Heart left ventricle (tissue), 16 donors: ENCODE measurements at regions not wholly inside any gene's neighbourhood (a gene's known extent, or its start where the extent isn't known, plus 50 kb on each side); places are given as distances from the start of the nearest gene placed in this dataset.

Source experiments
- ATAC-seq, 4 donors: fragments of 200-7000 bp; cut with Tn5 transposase; one replicate each; pipeline ENCODE4 v1.9.1; 2020 to 2022; ENCODE audit warnings: moderate library complexity in 4 of 4, mild to moderate bottlenecking in 3 of 4, moderate number of reproducible peaks in 1 of 4
- DNase-seq, 5 donors: peaks; one replicate each; pipeline ENCODE4 v3.0.0-alpha.2; 2020
- H3K27ac ChIP-seq, 12 donors: fragments of 200-600 bp; sonication (generic) in 4 of 12; one replicate each; pipeline versions ENCODE4 v1.5.0 to v1.8.0; 2016 to 2022; ENCODE audit warnings: mild to moderate bottlenecking in 2 of 12
- H3K27me3 ChIP-seq, 9 donors: fragments of 200-600 bp; sonication (generic) in 2 of 9; one replicate each; pipeline versions ENCODE4 v1.5.1 to v1.8.0; 2016 to 2022; ENCODE audit warnings: mild to moderate bottlenecking in 3 of 9
- H3K36me3 ChIP-seq, 9 donors: fragments of 200-600 bp; sonication (generic) in 2 of 9; one replicate each; pipeline versions ENCODE4 v1.5.0 to v1.8.0; 2018 to 2022; ENCODE audit warnings: mild to moderate bottlenecking in 2 of 9
- H3K4me1 ChIP-seq, 12 donors: fragments of 200-600 bp; sonication (generic) in 4 of 12; one replicate each; pipeline versions ENCODE4 v1.5.0 to v1.8.0; 2016 to 2022; ENCODE audit warnings: mild to moderate bottlenecking in 3 of 12
- H3K4me3 ChIP-seq, 12 donors: fragments of 200-600 bp; sonication (generic) in 4 of 12; one replicate each; pipeline versions ENCODE4 v1.5.0 to v1.8.0; 2017 to 2022; ENCODE audit warnings: mild to moderate bottlenecking in 9 of 12, moderate library complexity in 4 of 12
- H3K9me3 ChIP-seq, 12 donors: fragments of 200-600 bp; sonication (generic) in 4 of 12; one replicate each; pipeline versions ENCODE4 v1.5.0 to v1.8.0; 2016 to 2022; ENCODE audit warnings: mild to moderate bottlenecking in 1 of 12
- CTCF ChIP-seq, 12 donors: fragments of 200-600 bp; sonication (generic) in 4 of 12; IDR thresholded peaks; one replicate each; pipeline versions ENCODE4 v1.5.0 to v1.8.0; 2018 to 2022; ENCODE audit warnings: antibody characterized with exemption in 12 of 12, mild to moderate bottlenecking in 5 of 12
- POLR2A ChIP-seq, 2 donors: fragments of 450-650 bp; IDR thresholded peaks; one replicate each; pipeline ENCODE4 v1.6.1; 2017; ENCODE audit warnings: antibody characterized with exemption in 2 of 2, mild to moderate bottlenecking in 2 of 2, moderate library complexity in 2 of 2
- WGBS, 4 donors: extraction: QIAGEN DNeasy Blood & Tissue Kit in 2 of 4; methylation state at CpG; one replicate each; pipeline versions ENCODE4 v1.1.5 to v1.1.7; 2013 to 2018; 5-methylcytosine and 5-hydroxymethylcytosine counted together
- intact Hi-C, 10 donors: fragments of 100-400 bp; cut with DNase I; formaldehyde crosslinking; loops; one replicate each; pipeline versions ENCODE4 v1.11.1 to v1.14.2; 2022
- donor health status: ischemic (EF 13 %, LVEDD 7.1; RV severe dilation, severe dysfunction).
- donor health status: healthy with polysubstance abuse.
- donor health status: DM: no; HTN: yes; CAD: no.
- donor health status: DM: no; HTN: no; CAD: no.
- donor health status: ischemic (EF 25% LVEDD 6.9; RV normal size, moderate dysfunction).
- donor health status: ischemic (EF 25% LVEDD 5.7; RV mildly dilated, moderate dysfunction).
- donor health status: healthy.
- donor health status: DM: yes; HTN: yes; CAD: no.
- donor health status: ischemic (EF 35%, LVEDD 5.7; RV mildly dilated, moderate dysfunction).
- donor health status: nonischemic (EF 11% LVEDD 7.7; RV severe dilation, severe dysfunction).
- donor health status: DM: yes; HTN: yes; CAD: no.
- donor health status: PGD.
- donor health status: ischemic (EF 29% LVEDD 5.4; RV normal size, mild dysfunction).
- donor health status: nonischemic (EF 23%, LVEDD 6.1; RV moderate dilation, normal function).

DNA sequence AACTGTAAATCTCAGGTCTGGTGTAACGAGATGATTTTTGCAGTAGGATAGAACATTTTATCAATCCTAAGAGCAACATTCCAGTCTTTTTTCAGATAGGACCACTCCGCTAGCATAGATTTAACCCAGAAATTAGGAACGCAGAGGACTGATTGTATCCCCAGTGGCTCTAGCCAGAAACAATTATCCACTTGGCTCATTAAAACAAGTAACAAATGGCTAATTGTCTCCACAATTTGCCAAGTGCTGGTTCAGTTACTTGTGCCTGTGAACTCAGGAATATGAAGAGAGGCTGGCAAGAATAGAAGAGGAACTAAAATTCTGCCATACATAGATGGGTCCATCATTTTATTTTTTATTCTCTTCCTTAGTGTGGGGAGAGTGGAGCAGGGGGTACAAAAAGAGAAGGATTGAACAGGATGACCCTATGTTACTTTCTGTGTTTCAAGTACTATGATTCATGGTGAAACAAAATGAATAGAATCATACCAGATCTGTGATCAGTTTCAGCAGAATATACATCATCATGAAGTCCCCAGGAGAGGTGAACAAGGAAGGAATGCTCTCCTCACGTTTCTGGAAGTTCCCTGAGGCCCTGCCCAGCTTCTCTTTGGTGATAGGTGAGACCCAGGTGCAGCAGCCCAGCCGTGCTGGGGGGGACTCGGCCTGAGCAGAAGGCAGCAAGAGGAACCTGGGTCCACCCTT is 121.6 kb downstream of the ARL4C start:
- no peaks in the 10 kb centered on the region for H3K4me1 ChIP-seq
- TF ChIP-seq POLR2A (IDR thresholded peaks at IDR 0.05) (no peak), CTCF (IDR thresholded peaks at IDR 0.05) (no peak)
- WGBS, 4 donors: 61 to 73% (median 64%) methylated on average over 6 of the region's 6 CpGs
- no peaks in the 10 kb centered on the region for H3K36me3 ChIP-seq
- no peak for ATAC-seq
- no peak for DNase-seq
- no peak overlapping the region for H3K27ac ChIP-seq
- no peaks in the 10 kb centered on the region for H3K9me3 ChIP-seq
- H3K4me3 ChIP-seq: no peak overlapping the region
- intact Hi-C loops: no loop called here
- H3K27me3 ChIP-seq: peaks cover 0 to 25% (median 0%) of the 10 kb centered on the region in 9 donors

GRCh38 chr2:234374736-234375135 is 122.1 kb downstream of the ARL4C start:
- H3K4me3 ChIP-seq: no peak overlapping the region

DNA sequence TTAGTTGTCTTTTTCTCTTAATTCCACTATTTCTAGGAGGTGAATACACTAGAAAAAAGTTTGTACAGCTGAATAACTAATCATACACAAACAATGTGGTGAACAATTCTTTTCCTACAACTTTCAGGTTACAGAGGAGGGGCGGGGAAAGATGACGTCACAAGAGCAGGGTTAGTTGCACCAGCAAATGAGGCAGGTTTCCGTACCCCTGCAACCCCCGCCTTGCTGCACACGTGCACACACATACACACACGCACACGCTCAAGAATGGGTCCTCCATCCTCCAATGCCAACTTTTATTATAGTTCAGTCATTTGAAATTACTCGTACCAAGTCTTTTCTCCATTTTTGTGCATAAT is 122.8 kb downstream of the ARL4C start:
- 84 to 86% (median 86%) methylated on average over 8 of the region's 8 CpGs for WGBS, 4 donors
- ATAC-seq: no peak
- Histone ChIP-seq H3K9me3 (no peaks in the 10 kb centered on the region), H3K4me3 (no peak overlapping the region), H3K27me3 (peaks cover 0 to 16% (median 0%) of the 10 kb centered on the region in 9 donors), H3K27ac (no peak overlapping the region), H3K36me3 (no peaks in the 10 kb centered on the region), H3K4me1 (no peaks in the 10 kb centered on the region)
- TF ChIP-seq CTCF (IDR thresholded peaks at IDR 0.05) (no peak), POLR2A (IDR thresholded peaks at IDR 0.05) (no peak)
- intact Hi-C loops: no loop called here
- DNase-seq: no peak

More at GRCh38 chr2:234374736-234375135, 122.1 kb downstream of the ARL4C start:
- 52 to 75% (median 64%) methylated on average over 5 of the region's 5 CpGs for WGBS, 4 donors
- ATAC-seq (no peak), DNase-seq (no peak)
- intact Hi-C loops: no loop called here
- no peak for TF ChIP-seq POLR2A (IDR thresholded peaks at IDR 0.05)
- TF ChIP-seq CTCF (IDR thresholded peaks at IDR 0.05): no peak
- peaks cover 0 to 21% (median 0%) of the 10 kb centered on the region in 9 donors for H3K27me3 ChIP-seq
- no peaks in the 10 kb centered on the region for H3K9me3 ChIP-seq
- H3K27ac ChIP-seq: no peak overlapping the region
- H3K36me3 ChIP-seq: no peaks in the 10 kb centered on the region
- H3K4me1 ChIP-seq: no peaks in the 10 kb centered on the region

GRCh38 chr2:234373481-234374149 is 123.3 kb downstream of the ARL4C start:
- TF ChIP-seq CTCF (IDR thresholded peaks at IDR 0.05): no peak
- TF ChIP-seq POLR2A (IDR thresholded peaks at IDR 0.05): no peak
- Histone ChIP-seq H3K9me3 (no peaks in the 10 kb centered on the region), H3K36me3 (no peaks in the 10 kb centered on the region), H3K4me3 (no peak overlapping the region), H3K4me1 (peaks cover 0 to 4% (median 0%) of the 10 kb centered on the region in 12 donors), H3K27me3 (peaks cover 0 to 16% (median 0%) of the 10 kb centered on the region in 9 donors), H3K27ac (no peak overlapping the region)
- intact Hi-C loops: no loop called here
- DNase-seq: no peak
- no peak for ATAC-seq
- 66 to 73% (median 69%) methylated on average over 12 to 13 of the region's 13 CpGs for WGBS, 4 donors
